ENCODE measurements at regions not wholly inside any gene's neighbourhood (a gene's known extent, or its start where the extent isn't known, plus 50 kb on each side); places are given as distances from the start of the nearest gene placed in this dataset.

DNA sequence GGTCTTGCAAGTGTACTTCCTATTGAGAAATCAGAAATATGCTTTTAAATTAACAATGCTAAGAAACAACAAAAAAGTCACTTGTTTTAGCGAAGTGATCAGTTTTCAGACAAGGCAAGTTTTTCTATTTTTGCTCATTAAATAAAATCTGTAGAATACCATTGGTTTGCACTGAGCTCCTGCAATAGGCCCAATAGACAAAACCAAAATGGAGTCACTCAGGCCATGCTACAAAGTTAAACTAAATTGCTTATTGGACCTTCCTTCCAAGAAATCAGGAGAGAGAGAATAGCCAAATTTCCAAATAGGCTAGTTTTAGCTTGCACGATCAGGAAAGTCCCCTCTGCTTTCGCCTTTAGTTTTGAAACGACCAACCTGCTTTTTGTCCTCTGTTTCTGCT lies 73.4 kb upstream of the SLC13A1 start:
- TF ChIP-seq CTCF (IDR thresholded peaks at IDR 0.05) (no peak), POLR2A (IDR thresholded peaks at IDR 0.05) (no peak)

Data from heart left ventricle (tissue), 13 donors.